ENCODE measurements at regions not wholly inside any gene's neighbourhood (a gene's known extent, or its start where the extent isn't known, plus 50 kb on each side); places are given as distances from the start of the nearest gene placed in this dataset.

DNA sequence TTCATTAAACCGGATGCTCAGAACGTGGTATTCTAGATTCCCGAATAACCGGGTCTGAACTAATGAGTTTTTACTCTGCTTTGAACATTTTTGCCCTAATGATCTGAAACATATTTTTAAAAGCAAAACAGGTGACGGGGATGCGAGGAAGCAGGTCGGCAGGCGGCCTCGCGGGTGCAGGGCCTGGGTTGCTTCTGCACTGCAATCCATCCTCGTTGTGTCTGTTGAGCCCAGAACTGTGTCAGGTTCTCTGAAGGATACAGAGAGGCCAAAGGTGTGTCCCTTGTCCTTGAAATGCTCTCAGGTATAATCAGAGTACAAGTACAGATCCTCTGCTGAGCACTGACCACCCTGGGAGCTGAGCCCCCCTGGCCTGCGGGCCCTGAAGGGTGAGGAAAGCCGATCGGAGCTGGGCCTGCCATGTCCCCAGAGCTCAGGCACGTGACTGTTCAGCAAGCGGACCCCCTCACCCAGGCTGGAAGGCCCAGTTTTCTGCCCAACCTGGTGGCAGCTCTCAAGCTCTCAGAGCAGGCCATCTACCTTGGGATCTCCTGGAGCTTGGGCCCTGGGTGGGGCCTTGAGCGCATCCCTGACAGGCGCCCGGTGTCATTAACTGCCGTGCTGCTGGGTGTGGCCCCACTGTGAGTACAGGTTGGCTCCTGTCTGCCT, 151.8 kb downstream of the OLFM1 start:
- no peak for DNase-seq (ENCODE audit: low read depth in 2 of 2)

DNA sequence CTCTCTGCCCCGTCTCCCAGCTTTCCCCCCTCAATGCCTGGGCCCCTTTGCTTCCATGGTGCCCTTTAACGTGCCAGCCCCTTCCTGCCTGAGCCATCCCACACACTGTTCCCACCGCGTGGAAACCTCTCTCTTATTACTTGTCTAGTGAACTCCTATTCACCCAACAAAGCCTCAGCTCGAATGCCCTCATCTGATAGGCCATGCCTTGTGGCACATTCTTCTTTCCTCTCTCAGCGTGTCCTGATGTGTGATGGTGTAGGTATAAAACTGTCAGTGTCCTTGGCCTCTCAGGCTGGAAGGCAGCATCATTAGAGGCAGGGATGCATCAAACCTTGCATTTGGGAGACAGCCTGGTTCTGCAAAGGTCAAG, 152.3 kb downstream of the OLFM1 start:
- DNase-seq (ENCODE audit: low read depth in 2 of 2): no peak

DNA sequence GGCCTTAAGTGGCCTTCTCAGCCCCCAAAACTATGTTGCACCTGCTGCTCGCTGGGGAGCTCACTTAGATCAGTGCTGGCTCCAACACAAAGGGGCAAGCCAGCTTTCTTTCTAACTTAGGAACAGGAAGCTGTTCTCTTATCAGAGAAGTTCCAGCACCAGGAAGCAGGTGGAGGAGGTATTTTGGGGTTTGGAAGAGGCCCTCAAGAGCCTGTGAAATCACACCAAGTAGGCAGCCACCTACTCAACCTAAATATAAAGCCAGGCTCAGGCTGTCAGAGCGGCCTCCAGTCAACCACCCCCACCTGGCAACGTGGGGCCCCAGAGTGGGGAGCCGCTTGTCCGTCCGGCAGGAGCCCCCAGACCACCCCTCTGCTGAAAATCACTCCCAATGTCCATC, 152.8 kb downstream of the OLFM1 start:
- DNase-seq (ENCODE audit: low read depth in 2 of 2): no peak

DNA sequence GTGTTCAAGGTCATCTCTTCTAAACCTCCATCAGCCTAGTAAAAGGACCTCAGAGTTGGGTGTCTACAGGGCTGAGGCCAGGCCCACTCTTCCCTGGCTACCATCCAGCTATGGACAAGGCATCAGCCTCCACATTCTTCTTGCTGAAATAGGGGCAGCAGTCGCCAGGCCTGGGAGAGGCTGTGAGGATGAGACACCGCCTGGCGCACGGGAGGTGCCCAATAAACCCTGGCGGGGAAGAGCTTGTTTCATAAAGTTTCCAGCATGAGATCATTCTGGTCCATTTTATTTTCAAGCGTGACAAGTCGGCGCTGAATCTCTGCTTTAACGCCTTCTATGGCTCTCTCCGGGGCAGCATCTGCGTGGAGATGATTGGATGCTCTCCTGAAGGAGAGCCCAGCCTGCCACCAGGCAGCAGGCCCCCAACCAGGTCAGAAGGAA, 153.4 kb downstream of the OLFM1 start:
- no peak for DNase-seq (ENCODE audit: low read depth in 2 of 2)

DNA sequence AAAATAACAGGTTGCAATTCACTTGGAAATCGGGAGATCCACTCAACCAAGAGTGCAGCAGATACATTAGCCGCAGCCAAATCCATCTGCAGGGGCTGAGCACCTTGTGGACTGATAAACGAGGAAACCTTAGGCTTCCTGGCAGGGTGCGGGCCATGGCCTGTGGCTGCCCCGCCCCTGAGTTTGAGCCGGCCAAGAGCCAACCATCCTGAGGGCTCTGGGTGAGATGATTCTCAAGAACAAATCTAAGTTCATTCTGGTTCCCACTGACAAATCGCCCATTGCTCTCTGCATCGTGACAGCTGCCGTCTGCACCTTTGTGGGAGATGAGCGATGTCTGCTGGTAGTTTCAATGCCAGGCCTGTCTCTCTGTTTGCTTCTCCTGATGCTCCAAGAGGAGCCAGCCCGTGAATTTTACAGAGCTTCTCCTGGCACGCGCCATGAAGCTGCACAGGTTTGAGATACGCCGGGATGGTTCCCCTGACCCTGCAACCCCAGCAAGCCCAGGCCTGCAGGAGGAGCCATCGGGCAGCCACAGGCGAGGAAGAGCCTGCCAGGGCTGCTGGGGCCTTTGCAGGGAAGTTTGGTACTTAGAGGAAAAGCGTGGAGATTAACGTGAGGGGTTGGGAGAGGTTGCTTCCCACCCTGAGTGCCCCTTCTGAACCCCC, 154.0 kb downstream of the OLFM1 start:
- DNase-seq (ENCODE audit: low read depth in 2 of 2): no peak

DNA sequence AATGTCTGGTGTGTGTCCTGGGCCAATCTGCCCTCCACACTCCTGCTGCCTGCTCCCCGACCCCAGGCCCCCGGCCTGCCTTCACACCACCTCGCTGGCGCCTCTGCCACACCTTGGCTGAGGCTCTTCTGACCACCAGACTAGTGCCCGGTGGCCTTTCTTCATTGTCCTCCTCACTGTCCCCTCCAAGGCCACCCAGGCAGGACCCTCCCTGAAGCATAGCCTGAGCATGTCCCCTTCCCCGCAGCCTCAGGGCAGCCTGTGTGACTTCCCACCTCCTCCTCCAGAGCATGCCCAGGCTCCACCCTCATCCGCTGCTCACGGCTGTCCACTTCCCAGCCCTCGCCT, 154.6 kb downstream of the OLFM1 start:
- no peak for DNase-seq (ENCODE audit: low read depth in 2 of 2)

DNA sequence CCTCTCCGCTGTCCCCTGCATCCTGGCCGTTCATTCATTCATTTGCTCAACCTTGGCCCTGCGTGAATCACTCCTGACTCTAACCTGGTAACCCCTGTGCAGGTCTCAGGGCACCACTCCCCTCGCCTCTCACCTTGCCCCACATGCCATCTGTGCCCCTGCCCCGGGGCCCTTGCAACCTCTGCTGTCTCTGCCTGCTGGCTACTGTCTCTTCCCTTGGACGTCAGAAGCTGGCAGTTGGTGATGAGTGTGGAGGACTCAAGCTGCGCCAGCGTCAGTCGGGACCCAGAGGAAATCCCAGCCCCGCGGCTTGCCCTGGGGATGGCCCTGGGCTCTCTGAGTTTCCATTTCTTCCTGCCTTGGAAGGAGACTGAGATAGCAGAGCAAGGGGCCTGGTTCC, 154.9 kb downstream of the OLFM1 start:
- no peak for DNase-seq (ENCODE audit: low read depth in 2 of 2)

DNA sequence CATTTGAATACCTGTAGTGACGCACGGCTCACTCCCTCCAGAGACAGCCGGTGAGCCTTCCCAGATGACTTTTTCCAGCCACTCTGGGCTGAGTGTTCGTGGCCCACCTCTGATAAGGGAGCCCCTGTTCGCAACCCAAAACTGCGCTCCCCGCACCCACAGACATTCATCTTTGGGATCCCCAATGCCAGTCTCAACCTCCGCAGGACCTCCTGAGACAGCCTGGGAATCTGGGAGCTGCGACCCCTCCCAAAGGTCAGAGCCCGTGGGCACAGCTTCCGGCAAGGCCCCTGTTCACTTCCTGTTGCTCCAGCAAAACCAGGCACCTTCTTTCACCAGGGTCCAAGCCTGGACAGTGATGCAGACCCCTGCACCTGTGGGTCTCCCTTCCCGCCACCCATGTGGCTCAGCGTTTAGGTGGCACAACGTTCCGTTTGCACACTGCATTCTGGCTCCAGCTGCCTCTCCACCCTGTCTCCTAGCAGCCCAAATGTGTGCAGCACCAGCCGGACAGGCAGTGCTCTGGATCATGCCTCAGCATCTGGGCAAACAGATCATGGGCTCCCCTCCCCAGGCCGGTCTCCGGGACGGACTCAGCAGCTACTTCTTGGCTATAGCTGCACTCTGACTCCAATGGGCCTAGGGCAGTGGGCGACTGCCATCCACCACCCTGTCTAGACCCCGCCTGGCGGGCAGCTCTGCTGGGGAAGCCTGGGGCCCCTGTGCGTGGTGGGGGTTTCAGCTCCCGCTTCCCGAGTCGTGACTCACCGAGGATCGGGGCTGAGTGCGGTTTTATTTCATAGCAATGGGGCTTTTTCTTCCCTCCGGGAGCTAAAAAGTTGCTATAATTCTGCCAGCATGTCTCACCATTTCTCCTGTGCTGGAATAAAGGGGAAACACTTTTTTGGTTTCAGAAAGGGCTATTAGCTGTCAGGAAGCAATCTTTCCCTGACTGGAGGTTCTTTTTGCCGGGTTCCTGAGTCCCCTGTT, 156.0 kb downstream of the OLFM1 start:
- no peak for DNase-seq (ENCODE audit: low read depth in 2 of 2)

DNA sequence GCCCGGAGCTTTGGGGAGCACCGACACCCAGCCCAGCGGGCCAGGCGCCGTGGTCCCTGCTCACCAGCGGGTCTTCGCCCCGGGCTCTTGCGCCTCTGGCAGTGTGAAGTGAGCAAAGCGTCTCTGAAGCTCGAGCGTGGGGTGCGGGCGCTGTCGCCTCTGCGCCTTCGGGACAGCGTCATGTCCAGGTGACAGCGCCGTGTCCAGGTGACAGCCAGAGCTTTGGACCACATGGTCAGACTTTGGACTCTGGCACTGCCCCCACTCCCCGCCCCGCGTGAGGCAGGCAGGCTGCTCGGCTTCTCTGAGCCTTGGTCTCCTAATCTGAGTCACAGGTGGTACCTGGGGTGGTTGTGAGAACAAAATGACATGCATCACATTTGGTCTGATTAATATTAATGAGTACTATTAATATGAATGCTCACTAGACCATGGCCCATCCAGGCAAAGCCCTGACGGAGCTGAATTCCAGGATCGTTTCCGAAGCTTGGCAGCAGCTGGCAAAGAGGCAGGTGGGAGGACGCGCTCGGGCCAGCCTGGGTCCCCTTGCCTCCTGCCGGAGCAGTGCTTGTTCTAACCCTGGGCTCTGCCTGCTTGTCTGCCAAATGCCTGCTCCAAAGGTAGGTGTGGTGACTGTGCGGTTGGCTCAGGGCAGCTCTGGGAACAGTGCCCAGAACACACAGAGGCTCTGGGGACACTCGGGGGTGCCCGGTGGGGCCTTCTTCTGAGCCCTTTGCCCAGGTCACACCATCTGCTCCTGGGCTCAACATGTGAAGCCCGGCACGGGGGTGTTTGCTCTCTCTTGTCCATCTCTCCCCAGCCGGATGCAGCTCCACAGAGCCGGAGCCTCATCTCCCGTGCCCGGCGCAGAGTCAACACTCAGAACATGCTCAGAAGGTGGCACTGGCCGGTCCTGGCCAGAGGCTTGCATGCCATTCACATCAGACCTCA, 157.1 kb downstream of the OLFM1 start:
- no peak for DNase-seq (ENCODE audit: low read depth in 2 of 2)

DNA sequence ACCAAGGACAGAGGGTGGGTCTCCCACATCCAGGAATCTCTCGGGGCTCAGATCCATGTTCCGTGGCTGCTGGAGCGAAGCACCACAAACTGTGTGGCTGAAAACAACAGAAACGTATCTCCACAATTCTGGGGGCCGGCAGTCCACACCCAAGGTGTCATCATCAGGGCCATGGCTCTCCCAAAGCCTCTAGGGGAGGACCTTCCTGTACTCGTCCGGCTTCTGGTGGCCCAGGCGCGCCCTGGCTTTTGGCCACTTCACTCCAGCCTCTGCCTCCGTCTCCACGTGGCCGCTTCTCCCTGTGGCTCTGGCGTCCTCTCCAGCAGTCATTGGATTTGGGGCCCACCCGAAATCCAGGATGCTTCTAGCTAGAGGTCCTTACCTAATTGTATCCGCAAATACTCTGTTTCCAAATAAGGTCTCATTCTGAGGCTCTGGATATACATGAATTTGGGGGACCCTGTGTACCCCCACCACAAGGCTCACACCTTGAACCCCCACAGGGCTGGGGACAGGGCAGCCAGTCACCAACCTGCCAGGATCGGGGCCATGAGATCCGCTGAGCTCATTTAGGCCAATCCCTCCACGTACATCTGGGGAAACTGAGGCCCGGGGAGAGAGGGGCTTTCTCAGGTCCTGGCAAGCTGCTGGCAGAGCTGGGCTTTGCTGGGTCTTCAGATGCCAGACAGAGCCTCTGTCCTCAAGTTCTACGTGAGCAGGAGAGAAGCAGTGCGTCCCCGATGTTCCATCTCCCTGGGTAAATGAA, 158.2 kb downstream of the OLFM1 start:
- DNase-seq (ENCODE audit: low read depth in 2 of 2): no peak

DNA sequence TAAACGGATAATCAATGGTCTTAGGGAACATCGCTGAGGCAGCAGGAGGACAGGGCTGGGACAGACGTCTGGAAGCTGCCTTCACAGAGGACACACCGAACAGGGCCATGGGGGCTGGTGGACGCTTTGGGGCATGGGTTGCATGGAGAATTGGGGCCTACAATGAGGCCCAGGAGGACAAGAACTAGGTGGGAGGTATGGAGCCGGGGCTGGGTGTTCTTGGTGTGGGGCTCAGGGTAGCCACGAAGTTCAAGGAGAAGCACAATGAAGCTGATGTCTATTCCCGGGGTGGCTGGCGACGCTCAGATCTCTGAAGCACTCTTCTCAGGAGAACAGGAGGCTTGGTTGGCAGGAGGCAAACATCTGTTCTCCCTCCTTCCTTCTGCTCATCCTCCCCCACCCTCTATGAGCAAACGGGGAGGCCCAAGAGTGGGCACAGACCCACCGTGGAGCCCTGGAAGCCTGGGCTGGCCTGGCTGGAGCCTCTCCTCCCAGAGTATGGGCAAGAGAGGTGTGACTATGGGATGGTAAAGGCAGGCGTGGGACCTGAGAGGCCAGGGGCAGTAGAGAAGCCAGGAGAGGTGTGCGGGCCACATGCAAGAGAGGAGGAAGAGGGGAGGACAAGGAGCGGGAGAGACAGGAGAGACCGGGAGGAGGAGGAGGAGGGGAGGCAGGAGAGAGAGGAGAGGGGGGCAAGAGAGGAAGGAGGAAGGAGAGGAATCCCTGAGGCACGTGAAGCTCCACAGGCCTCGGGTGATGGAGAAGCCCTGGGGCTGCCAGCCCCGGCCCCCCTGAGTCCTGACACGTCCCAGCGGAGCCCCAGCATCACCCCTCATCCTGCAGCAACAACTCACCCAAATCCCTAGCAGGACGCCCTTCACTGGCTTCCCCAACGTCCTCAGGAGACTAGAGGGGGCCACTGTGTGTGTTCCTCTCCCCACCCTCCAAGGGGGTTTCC, 159.1 kb downstream of the OLFM1 start:
- DNase-seq (ENCODE audit: low read depth in 2 of 2): no peak

DNA sequence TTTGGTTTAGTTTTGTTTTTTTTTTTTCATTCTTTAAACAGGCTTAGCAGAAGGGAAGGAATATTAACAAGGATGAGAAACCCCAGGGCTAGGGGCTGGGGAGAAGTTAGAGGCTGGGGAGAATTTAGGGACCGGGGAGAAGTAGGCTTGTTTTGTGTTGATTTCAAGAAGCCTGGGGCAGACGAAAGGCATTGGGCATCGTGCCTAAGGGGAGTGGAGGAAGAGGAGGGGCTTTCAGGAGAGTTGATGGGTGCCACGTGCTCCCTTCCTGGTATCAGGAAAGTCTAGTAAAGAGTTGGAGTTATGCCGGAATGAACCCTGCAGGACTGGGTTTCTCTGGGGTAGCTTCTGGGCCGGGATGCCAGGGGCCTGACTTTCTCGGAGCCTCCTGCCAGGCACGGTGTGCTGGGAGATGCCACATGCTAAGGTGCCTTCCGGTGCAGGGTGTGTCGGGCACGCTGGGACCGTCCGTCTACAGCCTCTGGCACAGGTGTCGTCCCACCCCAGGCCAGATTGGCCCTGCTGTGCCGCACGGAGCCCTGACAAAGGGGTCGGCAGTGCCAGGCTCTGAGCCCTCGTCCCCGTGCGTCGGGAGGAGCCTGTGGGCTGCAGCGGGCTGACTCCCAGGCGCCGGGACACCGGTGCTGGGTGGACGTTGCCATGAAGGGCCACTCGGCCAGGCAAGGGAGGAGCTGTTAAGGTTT, 159.9 kb downstream of the OLFM1 start:
- no peak for DNase-seq (ENCODE audit: low read depth in 2 of 2)

DNA sequence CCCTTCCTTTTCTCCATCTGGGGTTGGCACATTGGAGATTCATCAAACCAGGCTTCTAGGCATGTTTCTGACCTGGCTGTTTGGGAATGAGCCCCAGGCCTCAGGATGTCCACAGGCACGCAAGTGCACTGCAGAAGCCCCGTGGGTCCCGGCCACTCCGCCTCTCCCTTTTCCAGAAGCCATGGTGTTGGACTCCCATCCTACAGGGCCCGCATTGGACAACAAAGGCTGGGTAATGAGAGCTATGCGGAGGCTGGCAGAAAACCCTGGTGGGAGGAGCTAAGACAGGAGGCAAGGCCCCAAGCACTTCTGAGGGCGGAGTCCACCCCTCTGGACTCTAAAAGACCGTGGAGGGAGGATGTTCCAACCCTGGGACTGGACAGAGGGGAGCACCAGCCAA, 160.6 kb downstream of the OLFM1 start:
- no peak for DNase-seq (ENCODE audit: low read depth in 2 of 2)

DNA sequence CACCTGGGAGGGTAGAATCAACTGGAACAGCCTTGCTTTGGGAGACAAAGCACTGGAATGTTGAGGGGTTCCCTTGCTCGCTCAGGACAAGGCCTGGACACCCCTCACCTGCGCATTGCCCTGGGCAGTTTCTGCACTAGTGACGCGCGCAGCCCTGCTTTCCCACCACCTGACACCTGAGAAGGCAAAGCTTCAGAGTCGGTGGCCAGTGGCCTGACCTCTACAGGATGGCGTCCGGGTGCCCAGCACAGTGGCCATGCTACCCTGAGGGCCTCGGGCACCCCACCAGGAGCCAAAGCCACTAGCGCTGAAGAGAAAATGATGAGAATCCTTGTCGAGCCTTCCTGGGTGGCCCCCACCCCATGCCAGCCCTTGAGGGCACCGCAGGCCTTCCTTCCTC, 161.3 kb downstream of the OLFM1 start:
- no peak for DNase-seq (ENCODE audit: low read depth in 2 of 2)

DNA sequence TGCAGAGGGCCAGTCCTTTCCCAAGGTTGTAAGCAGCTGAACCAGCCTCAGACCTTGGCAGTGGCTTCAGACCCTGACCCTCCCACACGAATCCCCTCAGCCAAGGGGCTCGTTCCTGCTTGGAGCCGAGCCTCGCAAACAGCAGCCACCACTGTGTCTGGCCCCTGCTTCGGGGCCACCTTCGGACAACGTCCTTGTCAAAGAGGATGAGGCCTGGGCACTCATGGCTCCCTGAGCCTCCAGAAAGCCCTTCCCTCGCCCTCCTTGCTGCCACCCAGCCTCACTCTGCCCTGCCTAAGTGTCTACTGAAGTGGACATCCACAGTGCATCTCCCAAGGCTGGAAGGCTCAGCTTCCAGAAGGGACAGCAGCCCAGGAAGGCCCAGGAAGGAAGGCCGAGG, 161.7 kb downstream of the OLFM1 start:
- DNase-seq (ENCODE audit: low read depth in 2 of 2): no peak

DNA sequence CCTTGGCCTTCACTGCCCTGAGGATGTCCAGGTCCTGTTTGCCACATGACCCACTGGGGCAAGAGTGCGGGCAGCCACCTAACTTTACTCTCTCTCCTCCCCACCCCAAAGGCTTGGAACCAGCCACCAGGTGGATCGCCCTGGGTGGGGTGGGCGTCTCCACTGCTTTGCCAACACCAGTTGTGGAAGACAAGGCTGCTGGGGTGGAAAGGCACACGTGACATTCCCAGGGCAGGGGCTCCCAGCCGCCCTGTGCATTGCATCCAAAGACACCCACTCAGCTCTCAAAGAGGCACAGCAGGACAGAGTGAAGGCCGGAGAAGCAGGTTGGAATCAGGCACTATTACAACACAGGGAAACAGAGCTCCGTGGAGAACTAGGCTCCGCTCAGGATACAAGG, 162.2 kb downstream of the OLFM1 start:
- DNase-seq (ENCODE audit: low read depth in 2 of 2): no peak

DNA sequence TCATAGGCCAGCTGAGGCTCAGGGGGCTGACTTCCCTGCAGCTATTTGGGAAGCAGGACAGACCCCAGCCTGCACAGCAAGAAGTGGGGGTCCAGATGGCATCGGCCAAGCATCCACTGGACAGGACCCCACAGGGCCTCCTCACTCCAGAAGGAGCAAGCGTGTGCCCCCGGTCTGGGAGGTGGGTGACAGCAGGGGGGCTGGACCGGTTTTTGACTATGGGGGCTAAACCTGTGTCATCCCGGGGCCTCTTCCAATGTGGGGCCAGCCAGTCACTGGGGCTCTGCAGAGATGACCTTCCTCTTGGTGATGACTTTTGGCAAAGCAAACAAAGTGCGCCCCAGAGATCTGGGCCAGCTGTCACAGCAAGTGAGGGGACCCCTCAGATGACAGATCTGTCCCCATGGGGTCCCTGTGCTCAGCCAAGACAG, 163.9 kb downstream of the OLFM1 start:
- no peak for DNase-seq (ENCODE audit: low read depth in 2 of 2)

DNA sequence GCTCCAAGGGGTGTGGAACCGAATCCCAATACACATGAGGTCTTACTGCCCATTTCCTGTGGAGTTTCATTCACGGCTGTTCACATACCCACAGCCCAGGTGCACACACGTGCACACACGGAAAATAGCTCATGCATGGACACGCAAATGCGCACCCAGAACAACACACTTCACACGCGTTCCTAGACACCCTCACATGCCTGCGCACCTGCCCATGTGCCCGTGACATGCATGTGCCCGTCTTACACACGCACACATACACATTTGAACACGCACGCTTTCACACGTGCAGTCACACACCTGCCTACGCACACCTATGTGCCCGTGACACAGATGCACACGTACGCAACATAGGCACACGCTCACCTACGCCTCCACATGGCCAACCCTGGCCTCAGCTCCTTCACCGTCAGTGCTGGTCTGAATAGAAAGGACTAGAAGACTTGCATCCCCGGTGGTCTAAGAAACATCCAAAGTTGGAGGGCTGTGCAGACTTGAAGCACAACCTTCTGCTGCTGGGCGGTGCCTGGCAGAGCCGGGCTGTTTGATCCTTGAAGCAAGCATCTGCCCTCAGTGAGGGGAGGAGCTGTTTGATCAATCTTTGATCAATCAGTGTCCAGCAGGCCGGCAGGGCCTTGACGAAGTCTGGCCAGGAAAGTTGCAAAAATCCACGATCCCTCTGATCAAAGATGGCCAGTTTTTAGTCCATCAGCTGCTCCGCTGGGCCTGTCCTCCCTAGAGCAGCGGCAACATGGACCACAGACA, 164.7 kb downstream of the OLFM1 start:
- no peak for DNase-seq (ENCODE audit: low read depth in 2 of 2)

Data from lung microvascular endothelial cell (primary cell).